Breast epithelium (tissue), 3 donors: ENCODE measurements at regions not wholly inside any gene's neighbourhood (a gene's known extent, or its start where the extent isn't known, plus 50 kb on each side); places are given as distances from the start of the nearest gene placed in this dataset.

Experiments
- CTCF ChIP-seq, 3 donors: fragments of 450-650 bp; IDR thresholded peaks; one replicate each; pipeline ENCODE4 v1.5.1; 2016 to 2017; ENCODE audit warnings: antibody characterized with exemption in 3 of 3, mild to moderate bottlenecking in 3 of 3, moderate library complexity in 3 of 3
- POLR2AphosphoS5 ChIP-seq, 3 donors: sonication (generic); formaldehyde crosslinking; IDR thresholded peaks; one replicate each; pipeline ENCODE4 v1.6.1; 2017; ENCODE audit warnings: antibody characterized with exemption in 3 of 3

- TF ChIP-seq CTCF (IDR thresholded peaks at IDR 0.05) (no peak), POLR2AphosphoS5 (IDR thresholded peaks at IDR 0.05) (no peak)
Observed at GRCh38 chr5:1702318-1702717, 97.3 kb downstream of the MRPL36 start.
